ENCODE measurements at regions not wholly inside any gene's neighbourhood (a gene's known extent, or its start where the extent isn't known, plus 50 kb on each side); places are given as distances from the start of the nearest gene placed in this dataset.
"Not testable (repeated sequence)": the region's sequence is repeated elsewhere in the genome, so short reads cannot be mapped to it uniquely, and the experiment has no call there.

- DNase-seq; H3K27ac ChIP-seq (ENCODE audit: low read depth in 1 of 3, low read length in 2 of 3); H3K4me3 ChIP-seq (ENCODE audit: low read depth in 1 of 3, low read length in 3 of 3); H3K4me1 ChIP-seq (ENCODE audit: control insufficient read depth in 3 of 3, insufficient read depth in 2 of 3, low read depth in 1 of 3, low read length in 2 of 3); H3K36me3 ChIP-seq (ENCODE audit: control insufficient read depth in 3 of 3, insufficient read depth in 2 of 3, low read depth in 1 of 3, low read length in 3 of 3); FAIRE-seq; H3K27me3 ChIP-seq (ENCODE audit: control insufficient read depth in 3 of 3, insufficient read depth in 3 of 3, low read length in 3 of 3): not testable (repeated sequence)
- peaks cover 0 to 10% of the 10 kb centered on the region in 2 donors for H3K9me3 ChIP-seq (ENCODE audit: control insufficient read depth in 2 of 2, insufficient read depth in 1 of 2, low read depth in 1 of 2, low read length in 1 of 2)
- WGBS, 3 donors = 39 to 55% (median 52%) methylated on average over 3 to 5 of the region's 5 CpGs
Measured at GRCh38 chr2:90291168-90291883, 1599.9 kb downstream of the RPIA start.

- not testable (repeated sequence) for DNase-seq; H3K27me3 ChIP-seq (ENCODE audit: control insufficient read depth in 3 of 3, insufficient read depth in 3 of 3, low read length in 3 of 3); H3K27ac ChIP-seq (ENCODE audit: low read depth in 1 of 3, low read length in 2 of 3); H3K36me3 ChIP-seq (ENCODE audit: control insufficient read depth in 3 of 3, insufficient read depth in 2 of 3, low read depth in 1 of 3, low read length in 3 of 3); FAIRE-seq; H3K4me1 ChIP-seq (ENCODE audit: control insufficient read depth in 3 of 3, insufficient read depth in 2 of 3, low read depth in 1 of 3, low read length in 2 of 3); H3K4me3 ChIP-seq (ENCODE audit: low read depth in 1 of 3, low read length in 3 of 3)
- H3K9me3 ChIP-seq (ENCODE audit: control insufficient read depth in 2 of 2, insufficient read depth in 1 of 2, low read depth in 1 of 2, low read length in 1 of 2) = peaks cover 0 to 10% of the 10 kb centered on the region in 2 donors
- WGBS, 3 donors = 100% methylated on average over 1 of the region's 1 CpG
Measured at GRCh38 chr2:90291934-90292333, 1600.5 kb downstream of the RPIA start.

- not testable (repeated sequence) for FAIRE-seq, DNase-seq
- peaks cover 0 to 10% of the 10 kb centered on the region in 2 donors for H3K9me3 ChIP-seq (ENCODE audit: control insufficient read depth in 2 of 2, insufficient read depth in 1 of 2, low read depth in 1 of 2, low read length in 1 of 2)
Measured at GRCh38 chr2:90292451-90292850, 1601.0 kb downstream of the RPIA start.

GRCh38 chr2:90293224-90293623 is 1601.8 kb downstream of the RPIA start:
- 64 to 72% (median 71%) methylated on average over 6 of the region's 6 CpGs for WGBS, 3 donors
- not testable (repeated sequence) for H3K4me3 ChIP-seq (ENCODE audit: low read depth in 1 of 3, low read length in 3 of 3); H3K27me3 ChIP-seq (ENCODE audit: control insufficient read depth in 3 of 3, insufficient read depth in 3 of 3, low read length in 3 of 3); H3K4me1 ChIP-seq (ENCODE audit: control insufficient read depth in 3 of 3, insufficient read depth in 2 of 3, low read depth in 1 of 3, low read length in 2 of 3); H3K27ac ChIP-seq (ENCODE audit: low read depth in 1 of 3, low read length in 2 of 3); H3K36me3 ChIP-seq (ENCODE audit: control insufficient read depth in 3 of 3, insufficient read depth in 2 of 3, low read depth in 1 of 3, low read length in 3 of 3); DNase-seq; FAIRE-seq
- peaks cover 0 to 10% of the 10 kb centered on the region in 2 donors for H3K9me3 ChIP-seq (ENCODE audit: control insufficient read depth in 2 of 2, insufficient read depth in 1 of 2, low read depth in 1 of 2, low read length in 1 of 2)

More at GRCh38 chr2:90292451-90292850, 1601.0 kb downstream of the RPIA start:
- not testable (repeated sequence) for H3K4me1 ChIP-seq (ENCODE audit: control insufficient read depth in 3 of 3, insufficient read depth in 2 of 3, low read depth in 1 of 3, low read length in 2 of 3); H3K27ac ChIP-seq (ENCODE audit: low read depth in 1 of 3, low read length in 2 of 3); H3K27me3 ChIP-seq (ENCODE audit: control insufficient read depth in 3 of 3, insufficient read depth in 3 of 3, low read length in 3 of 3); H3K36me3 ChIP-seq (ENCODE audit: control insufficient read depth in 3 of 3, insufficient read depth in 2 of 3, low read depth in 1 of 3, low read length in 3 of 3); H3K4me3 ChIP-seq (ENCODE audit: low read depth in 1 of 3, low read length in 3 of 3)
- WGBS, 3 donors = 74 to 78% (median 75%) methylated on average over 4 of the region's 4 CpGs

GRCh38 chr2:90293806-90294205 is 1602.3 kb downstream of the RPIA start:
- 92 to 94% (median 94%) methylated on average over 7 to 8 of the region's 9 CpGs for WGBS, 3 donors
- H3K27ac ChIP-seq (ENCODE audit: low read depth in 1 of 3, low read length in 2 of 3); H3K27me3 ChIP-seq (ENCODE audit: control insufficient read depth in 3 of 3, insufficient read depth in 3 of 3, low read length in 3 of 3); DNase-seq; H3K4me1 ChIP-seq (ENCODE audit: control insufficient read depth in 3 of 3, insufficient read depth in 2 of 3, low read depth in 1 of 3, low read length in 2 of 3); H3K4me3 ChIP-seq (ENCODE audit: low read depth in 1 of 3, low read length in 3 of 3); H3K36me3 ChIP-seq (ENCODE audit: control insufficient read depth in 3 of 3, insufficient read depth in 2 of 3, low read depth in 1 of 3, low read length in 3 of 3); FAIRE-seq: not testable (repeated sequence)
- H3K9me3 ChIP-seq (ENCODE audit: control insufficient read depth in 2 of 2, insufficient read depth in 1 of 2, low read depth in 1 of 2, low read length in 1 of 2) = peaks cover 0 to 10% of the 10 kb centered on the region in 2 donors

- FAIRE-seq; H3K4me1 ChIP-seq (ENCODE audit: control insufficient read depth in 3 of 3, insufficient read depth in 2 of 3, low read depth in 1 of 3, low read length in 2 of 3); DNase-seq; H3K36me3 ChIP-seq (ENCODE audit: control insufficient read depth in 3 of 3, insufficient read depth in 2 of 3, low read depth in 1 of 3, low read length in 3 of 3); H3K27ac ChIP-seq (ENCODE audit: low read depth in 1 of 3, low read length in 2 of 3); H3K4me3 ChIP-seq (ENCODE audit: low read depth in 1 of 3, low read length in 3 of 3); H3K27me3 ChIP-seq (ENCODE audit: control insufficient read depth in 3 of 3, insufficient read depth in 3 of 3, low read length in 3 of 3): not testable (repeated sequence)
- WGBS, 3 donors = 85 to 87% (median 85%) methylated on average over 16 of the region's 17 CpGs
- H3K9me3 ChIP-seq (ENCODE audit: control insufficient read depth in 2 of 2, insufficient read depth in 1 of 2, low read depth in 1 of 2, low read length in 1 of 2) = peaks cover 0 to 10% of the 10 kb centered on the region in 2 donors
Measured at GRCh38 chr2:90295036-90295750, 1603.7 kb downstream of the RPIA start.

- not testable (repeated sequence) for FAIRE-seq; H3K36me3 ChIP-seq (ENCODE audit: control insufficient read depth in 3 of 3, insufficient read depth in 2 of 3, low read depth in 1 of 3, low read length in 3 of 3); H3K4me1 ChIP-seq (ENCODE audit: control insufficient read depth in 3 of 3, insufficient read depth in 2 of 3, low read depth in 1 of 3, low read length in 2 of 3); H3K27me3 ChIP-seq (ENCODE audit: control insufficient read depth in 3 of 3, insufficient read depth in 3 of 3, low read length in 3 of 3); H3K27ac ChIP-seq (ENCODE audit: low read depth in 1 of 3, low read length in 2 of 3); DNase-seq; H3K4me3 ChIP-seq (ENCODE audit: low read depth in 1 of 3, low read length in 3 of 3); H3K9me3 ChIP-seq (ENCODE audit: control insufficient read depth in 2 of 2, insufficient read depth in 1 of 2, low read depth in 1 of 2, low read length in 1 of 2)
Measured at GRCh38 chr2:90296484-90296777, 1605.0 kb downstream of the RPIA start.

GRCh38 chr2:90297701-90298100 is 1606.2 kb downstream of the RPIA start:
- H3K36me3 ChIP-seq (ENCODE audit: control insufficient read depth in 3 of 3, insufficient read depth in 2 of 3, low read depth in 1 of 3, low read length in 3 of 3); H3K4me3 ChIP-seq (ENCODE audit: low read depth in 1 of 3, low read length in 3 of 3); H3K9me3 ChIP-seq (ENCODE audit: control insufficient read depth in 2 of 2, insufficient read depth in 1 of 2, low read depth in 1 of 2, low read length in 1 of 2); H3K4me1 ChIP-seq (ENCODE audit: control insufficient read depth in 3 of 3, insufficient read depth in 2 of 3, low read depth in 1 of 3, low read length in 2 of 3); DNase-seq; FAIRE-seq; H3K27ac ChIP-seq (ENCODE audit: low read depth in 1 of 3, low read length in 2 of 3); H3K27me3 ChIP-seq (ENCODE audit: control insufficient read depth in 3 of 3, insufficient read depth in 3 of 3, low read length in 3 of 3): not testable (repeated sequence)
- 58 to 86% (median 68%) methylated on average over 2 of the region's 2 CpGs for WGBS, 3 donors
